DMS 273 (cell line): ENCODE measurements at regions not wholly inside any gene's neighbourhood (a gene's known extent, or its start where the extent isn't known, plus 50 kb on each side); places are given as distances from the start of the nearest gene placed in this dataset.
"Not testable (repeated sequence)": the region's sequence is repeated elsewhere in the genome, so short reads cannot be mapped to it uniquely, and the experiment has no call there.

Experiments
- DNase-seq: peaks from one replicate; lab custom pipeline; 2025; ENCODE audit not compliant: unreplicated experiment; lab: John Stamatoyannopoulos, UW

DNA sequence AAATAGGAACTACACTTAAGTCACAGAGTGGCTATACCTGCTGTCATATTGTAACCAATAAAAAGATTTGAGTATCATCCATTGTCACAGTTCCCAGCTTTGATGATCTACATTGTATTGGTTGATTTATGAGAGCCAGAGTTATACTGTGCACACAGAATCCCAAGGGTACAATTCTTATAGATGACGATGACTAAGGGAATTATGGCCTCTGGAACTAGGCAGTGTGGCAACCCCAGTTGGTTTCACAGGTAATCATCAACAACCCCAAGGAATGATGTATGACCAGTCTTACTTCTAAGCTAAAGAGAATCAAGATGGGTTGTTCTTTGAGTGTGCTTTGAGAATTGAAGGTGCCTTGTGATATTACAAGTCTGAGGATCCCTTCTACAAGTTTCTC is 217.3 kb downstream of the ETAA1 start:
- no peak for DNase-seq

DNA sequence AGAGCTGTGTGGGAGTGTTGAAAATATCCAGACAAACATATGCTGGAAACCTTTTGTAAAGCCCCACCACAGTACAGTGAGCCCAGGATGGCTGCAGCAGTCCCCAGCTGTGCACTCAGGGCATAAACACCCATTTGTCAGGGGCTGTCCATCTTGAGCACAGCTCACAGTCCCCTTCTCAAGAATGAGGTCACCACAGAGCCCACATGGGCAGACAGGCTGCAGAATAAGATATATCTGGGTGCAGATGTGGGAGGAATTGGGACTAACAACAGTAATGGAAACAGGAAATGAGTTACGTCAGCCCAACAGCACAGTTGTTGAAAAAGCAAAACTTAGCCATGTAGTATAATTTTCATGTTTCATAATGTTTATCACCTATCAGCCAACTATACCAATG is 219.6 kb downstream of the ETAA1 start:
- peak; percentile 8 for DNase-seq

- no peak for DNase-seq
These were observed 222.1 kb downstream of the ETAA1 start for GRCh38 chr2:67619204-67619603.

- not testable (repeated sequence) for DNase-seq
These were observed 226.6 kb downstream of the ETAA1 start for GRCh38 chr2:67623741-67624140.

- no peak for DNase-seq
These were observed 228.0 kb downstream of the ETAA1 start for GRCh38 chr2:67625178-67625577.

- DNase-seq = no peak
These were observed 228.8 kb downstream of the ETAA1 start for GRCh38 chr2:67625690-67626475.

DNA sequence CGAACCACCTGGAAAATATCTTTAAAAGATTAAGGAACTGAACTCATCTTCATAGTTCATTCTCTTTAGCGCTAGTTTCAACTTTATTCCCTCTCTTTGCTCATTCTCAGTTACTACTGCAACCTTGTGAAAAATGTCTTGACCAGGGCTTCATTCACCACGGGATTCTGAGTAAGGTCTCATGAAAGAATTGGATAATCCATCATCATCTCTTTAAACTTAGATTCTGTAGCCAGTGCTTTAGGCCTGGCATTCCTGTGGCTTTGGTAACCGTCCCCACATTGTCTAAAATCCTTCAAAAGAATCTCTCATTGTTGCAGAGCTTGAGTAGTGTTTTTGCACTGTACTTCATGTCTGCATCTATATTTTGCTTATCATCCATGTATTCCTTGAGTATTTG is 229.5 kb downstream of the ETAA1 start:
- no peak for DNase-seq

GRCh38 chr2:67627456-67628207 is 230.5 kb downstream of the ETAA1 start:
- DNase-seq = peak; percentile 52

- no peak for DNase-seq
These were observed 231.8 kb downstream of the ETAA1 start for GRCh38 chr2:67628892-67629291.

DNA sequence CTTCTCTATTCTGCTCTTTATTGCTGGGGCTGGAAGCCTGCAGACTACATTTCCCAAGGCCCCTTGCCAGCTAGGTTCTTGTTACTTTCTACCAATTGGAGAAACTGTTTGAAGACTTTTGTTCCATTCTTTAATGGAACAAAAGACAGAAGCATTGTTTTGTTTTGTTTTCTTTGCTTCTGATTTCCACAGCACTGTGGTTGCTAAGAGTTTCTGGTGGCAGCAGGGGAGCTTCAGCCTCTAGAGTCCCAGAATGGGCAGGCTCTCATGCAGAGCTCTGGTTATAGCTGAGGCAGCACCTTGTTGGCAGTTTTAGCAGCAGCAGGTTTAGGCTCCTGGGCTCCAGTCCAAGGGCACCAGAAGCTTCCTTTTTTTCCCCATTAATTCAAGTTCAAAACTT is 234.3 kb downstream of the ETAA1 start:
- DNase-seq = peak; percentile 46

GRCh38 chr2:67633212-67633856 is 236.2 kb downstream of the ETAA1 start:
- no peak for DNase-seq

DNA sequence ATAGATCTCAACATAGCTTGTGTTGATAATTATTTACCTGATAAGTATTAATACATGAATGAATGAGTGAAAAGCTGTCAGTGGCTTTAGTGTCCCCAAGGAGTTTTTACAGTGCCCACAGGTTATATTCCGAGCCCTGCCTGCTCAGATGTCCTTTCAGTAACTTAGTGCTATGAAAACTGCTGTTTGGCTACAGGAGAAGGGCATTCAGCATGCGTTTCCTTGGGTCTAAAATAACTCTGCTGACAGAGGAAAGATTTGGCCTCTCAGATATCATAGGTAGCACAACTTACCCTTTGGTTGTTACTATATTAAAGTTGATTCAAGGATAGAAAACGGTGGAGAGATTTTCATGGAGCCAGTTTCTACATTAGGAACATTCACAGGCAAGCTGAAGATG is 241.0 kb downstream of the ETAA1 start:
- DNase-seq = no peak

GRCh38 chr2:67641312-67642045 is 244.3 kb downstream of the ETAA1 start:
- DNase-seq = no peak

DNA sequence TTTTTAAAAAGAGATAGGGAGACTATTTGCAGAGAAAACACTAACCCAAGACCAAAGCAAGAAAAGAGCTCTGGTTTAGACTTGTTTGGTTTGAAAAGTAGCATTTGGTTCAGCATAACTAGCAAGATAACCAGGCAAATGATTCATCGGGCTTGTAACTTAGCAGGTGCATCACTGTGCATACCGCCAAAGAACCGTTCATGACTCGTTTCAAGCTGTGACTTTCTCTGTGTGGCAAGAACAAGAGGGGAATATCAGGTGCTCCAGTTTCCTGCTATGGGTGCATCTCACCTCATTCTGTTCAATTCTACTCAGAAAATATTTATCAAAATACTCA is 244.9 kb downstream of the ETAA1 start:
- peak; percentile 9 for DNase-seq

- DNase-seq = no peak
These were observed 245.8 kb downstream of the ETAA1 start for GRCh38 chr2:67642961-67643360.

- DNase-seq = no peak
These were observed 248.4 kb downstream of the ETAA1 start for GRCh38 chr2:67645280-67646138.

GRCh38 chr2:67646714-67647333 is 249.7 kb downstream of the ETAA1 start:
- no peak for DNase-seq

GRCh38 chr2:67649331-67650261 is 252.5 kb downstream of the ETAA1 start:
- peak; percentile 89 for DNase-seq
